ENCODE measurements at regions not wholly inside any gene's neighbourhood (a gene's known extent, or its start where the extent isn't known, plus 50 kb on each side); places are given as distances from the start of the nearest gene placed in this dataset.

- TF ChIP-seq CTCF (IDR thresholded peaks at IDR 0.05; ENCODE audit: borderline replicate concordance, extremely low read depth, low read length, poor library complexity, severe bottlenecking) (no peak), EZH2 (IDR thresholded peaks at IDR 0.05; ENCODE audit: borderline replicate concordance, low read depth, low read length, severe bottlenecking) (no peak)
These were observed 144.5 kb downstream of the CEBPB start for GRCh38 chr20:50335105-50335504.

Measured in DND-41 (cell line).